CD1c-positive myeloid dendritic cell (primary cell): ENCODE measurements at regions not wholly inside any gene's neighbourhood (a gene's known extent, or its start where the extent isn't known, plus 50 kb on each side); places are given as distances from the start of the nearest gene placed in this dataset.
"Not testable (repeated sequence)": the region's sequence is repeated elsewhere in the genome, so short reads cannot be mapped to it uniquely, and the experiment has no call there.

Experiments
- DNase-seq: peaks from one replicate; pipeline ENCODE4 v3.0.0-alpha.2; 2016; ENCODE audit errors: extremely low spot score

DNA sequence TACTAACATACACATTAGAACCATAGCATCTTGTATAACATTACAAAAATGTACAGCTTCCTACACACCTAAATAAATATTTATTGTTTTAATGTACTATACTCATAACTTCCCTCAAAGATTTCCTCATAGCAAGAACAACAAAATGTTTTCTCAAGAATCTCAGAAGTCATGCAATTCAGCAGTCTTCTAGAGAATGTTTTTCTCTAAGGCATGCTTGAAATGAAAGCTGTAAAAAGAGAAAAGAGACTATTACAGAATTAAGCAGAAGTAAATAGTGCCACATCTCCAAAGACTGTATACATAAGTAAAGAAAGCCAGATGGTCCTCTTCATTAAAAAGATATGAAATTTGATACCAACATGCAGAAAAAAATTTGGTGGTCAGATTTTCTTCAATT, 672.2 kb downstream of the EPM2A start:
- no peak for DNase-seq

DNA sequence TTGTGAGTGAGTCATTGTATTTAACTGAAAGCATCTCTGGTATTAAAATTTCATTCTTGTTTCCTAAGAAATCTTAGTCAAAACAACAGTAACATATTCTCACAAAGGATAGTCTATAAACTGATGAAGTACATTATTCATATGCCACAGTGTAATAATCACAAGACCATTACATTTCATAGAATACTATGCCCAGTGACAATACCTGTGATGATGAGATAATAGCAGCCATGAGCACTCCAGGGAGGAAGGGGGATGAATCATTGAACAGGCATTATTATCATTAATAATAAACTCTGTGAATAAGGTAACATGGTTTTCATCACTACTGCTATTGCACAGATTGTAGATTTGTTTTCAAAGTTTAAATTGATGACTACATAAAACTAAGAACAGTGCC, 667.9 kb downstream of the EPM2A start:
- no peak for DNase-seq

DNA sequence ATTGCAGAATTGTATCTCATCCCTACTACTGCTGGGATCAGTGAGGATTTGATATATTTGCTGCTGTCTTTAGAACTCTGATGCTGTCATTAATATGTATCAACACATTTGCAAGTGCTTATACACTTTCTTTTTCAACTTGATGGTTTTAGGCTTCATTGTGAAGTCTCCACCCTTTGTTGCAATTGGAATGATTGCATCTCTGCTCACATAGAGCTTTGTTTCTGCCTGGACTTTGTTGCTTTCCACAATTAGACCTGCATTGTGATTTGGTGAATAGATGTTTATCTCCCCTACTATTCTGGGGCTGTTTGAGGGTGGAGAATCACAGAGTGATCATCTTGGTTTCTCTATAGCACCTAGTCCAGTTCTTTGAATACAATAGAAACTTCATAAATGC, 666.7 kb downstream of the EPM2A start:
- no peak for DNase-seq

DNA sequence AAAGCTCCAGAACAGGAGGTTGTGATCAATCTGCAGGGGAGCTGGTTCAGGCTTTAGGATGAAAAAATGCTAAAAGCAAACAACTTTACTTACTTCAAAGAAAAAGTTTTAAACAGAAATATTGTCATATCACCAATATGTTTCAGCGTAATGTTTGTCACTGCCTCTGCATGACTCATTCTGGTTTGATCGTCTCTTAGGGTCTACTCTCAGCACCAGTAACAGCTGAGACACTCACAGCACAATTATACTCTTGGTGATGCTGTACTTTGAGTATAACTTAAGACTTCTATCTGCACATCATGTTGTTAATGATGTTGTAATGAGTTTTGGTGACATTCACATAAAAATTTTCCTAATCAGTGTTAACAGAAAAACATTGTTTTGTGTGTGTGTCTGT, 665.4 kb downstream of the EPM2A start:
- DNase-seq: no peak

DNA sequence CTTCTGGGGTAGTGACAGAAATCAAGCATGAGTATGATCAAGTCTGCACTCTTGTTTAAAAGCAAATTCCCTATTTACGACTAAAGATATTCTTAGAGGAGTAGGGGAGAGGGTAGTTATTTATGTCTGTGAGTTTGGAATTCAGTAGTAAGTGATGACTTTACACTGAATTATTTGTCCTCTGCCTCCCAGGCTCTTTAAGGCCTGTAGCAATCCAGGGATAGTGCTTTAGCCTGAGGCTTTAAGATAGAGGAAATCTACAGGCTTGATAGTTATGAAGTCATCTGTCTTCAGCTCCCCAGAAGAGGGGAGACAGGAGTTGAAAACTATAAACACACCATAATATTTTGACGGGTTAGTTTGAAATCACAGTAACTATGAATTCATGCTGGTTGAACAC, 664.5 kb downstream of the EPM2A start:
- no peak for DNase-seq

DNA sequence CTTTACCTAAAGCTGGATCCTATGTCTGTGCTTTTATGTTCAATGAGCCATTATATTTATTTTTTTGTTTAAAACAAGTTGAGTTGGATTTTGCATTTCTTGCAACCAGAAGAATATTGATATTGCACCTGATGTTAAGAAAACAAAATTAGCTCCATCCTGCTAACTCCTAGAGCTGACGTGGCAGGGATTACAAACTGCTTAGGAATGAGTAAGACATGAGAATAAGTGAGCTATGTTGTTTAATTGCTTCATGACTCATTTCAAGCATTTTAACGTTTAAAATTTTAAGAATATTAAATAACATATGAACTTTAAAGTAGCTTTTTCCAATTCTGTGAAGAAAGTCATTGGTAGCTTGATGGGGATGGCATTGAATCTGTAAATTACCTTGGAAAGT, 663.5 kb downstream of the EPM2A start:
- no peak for DNase-seq

DNA sequence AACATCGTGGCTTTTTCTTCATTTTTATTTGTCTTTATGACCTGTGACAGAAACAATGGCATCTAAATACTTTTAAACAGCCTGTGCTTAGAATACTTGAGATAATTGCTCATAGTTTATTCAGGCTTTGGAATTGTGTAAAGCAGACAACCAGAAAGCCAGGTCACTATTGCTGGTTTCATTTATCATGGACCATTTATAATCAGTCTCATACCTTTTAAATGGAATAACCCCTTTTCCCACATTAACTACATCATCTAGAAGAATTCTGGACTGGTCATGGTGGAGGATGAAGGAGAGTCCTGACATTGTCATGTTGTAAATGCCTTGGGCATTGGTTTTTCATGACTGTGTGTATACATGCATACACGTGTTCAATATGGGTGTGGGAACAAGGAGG, 661.5 kb downstream of the EPM2A start:
- DNase-seq: no peak

DNA sequence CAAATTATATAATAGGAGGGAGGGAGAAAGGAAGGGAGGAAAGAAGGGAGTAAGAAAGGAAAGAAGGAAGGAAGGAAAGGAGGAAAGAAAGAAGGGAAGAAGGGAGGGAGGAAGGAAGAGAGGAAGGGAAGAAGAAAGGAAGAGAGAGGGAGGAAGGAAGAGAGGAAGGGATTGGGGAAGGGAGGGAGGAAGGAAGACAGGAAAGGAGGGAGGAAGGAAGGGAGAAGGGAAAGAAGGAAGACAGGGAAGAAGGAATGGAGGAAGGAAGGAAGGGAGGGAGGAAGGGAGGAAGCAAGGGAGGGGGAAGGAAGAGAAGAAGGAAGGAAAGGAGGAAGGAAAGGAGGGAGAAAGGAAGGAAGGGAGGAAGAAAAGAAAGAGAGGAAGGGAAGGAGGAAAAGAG, 660.5 kb downstream of the EPM2A start:
- DNase-seq: no peak

DNA sequence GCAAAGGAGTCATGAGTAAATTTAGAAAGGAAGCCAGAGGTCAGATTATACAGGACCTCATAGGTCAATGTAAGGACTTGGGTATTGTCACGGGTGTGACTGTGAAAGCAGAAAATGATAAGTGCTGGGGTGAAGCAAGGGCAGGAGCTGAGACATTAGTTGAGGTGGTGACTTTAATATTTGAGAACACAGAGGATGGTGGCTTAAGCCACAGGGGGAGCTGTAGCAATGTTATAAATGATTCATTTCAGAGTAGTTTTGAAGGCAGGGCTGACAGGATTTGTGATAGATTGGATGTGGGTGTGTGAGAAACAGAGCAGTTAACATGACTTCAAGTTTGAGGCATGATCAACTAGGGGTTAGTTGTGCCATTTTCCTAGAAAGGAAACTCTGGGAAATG, 659.9 kb downstream of the EPM2A start:
- DNase-seq: no peak

DNA sequence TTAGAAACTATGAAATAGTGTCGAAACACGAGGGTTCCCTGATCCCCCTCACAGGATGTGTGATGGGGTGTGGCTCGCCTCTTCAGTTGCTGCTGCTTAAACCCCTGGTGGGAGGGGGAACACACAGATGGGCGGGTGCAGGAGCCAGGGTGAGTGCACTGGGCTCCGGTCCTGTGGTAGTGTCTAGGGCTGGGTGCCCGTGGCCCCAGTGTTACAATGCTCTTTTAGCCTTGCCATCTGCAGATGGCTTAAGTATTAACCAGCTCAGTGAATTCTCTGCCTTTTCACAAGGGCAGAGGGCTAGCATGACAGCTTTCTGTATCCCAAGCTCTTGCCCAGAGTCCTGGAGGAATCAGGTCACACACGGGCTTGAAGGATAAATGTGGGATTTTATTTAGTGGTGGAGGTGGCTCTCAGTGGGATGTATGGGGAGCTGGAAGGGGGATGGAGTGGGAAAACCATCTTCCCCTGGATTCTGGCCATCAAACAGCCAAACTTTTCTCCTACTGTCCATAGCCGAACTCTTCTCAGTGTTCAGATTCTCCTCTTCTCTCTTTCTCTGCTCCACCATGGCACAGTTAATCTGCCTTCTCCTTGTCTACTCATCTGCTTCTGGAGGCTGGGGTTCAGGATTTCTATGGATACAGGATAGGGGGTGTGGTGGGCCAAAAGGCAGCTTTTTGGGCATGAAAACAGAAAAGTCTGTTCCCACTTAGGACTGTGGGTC, 659.0 kb downstream of the EPM2A start:
- no peak for DNase-seq

DNA sequence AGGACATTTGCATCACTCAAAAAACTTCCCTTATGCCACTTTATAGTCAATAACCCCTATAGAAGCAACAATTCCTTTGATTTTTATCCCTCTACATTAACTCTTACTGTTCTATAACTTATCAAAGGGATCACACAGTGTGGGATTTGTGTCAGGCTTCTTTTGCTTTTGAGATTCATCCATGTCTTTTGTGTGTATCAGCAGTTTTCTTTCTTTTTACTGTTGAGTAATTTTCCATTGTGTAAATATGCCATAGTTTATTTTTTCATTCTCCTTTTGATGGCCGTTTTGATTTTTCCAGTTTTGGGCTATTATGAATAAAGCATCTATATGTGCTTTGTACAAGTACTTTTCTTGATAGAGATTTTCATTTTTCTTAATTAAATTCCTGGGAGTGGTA, 657.9 kb downstream of the EPM2A start:
- DNase-seq: no peak

DNA sequence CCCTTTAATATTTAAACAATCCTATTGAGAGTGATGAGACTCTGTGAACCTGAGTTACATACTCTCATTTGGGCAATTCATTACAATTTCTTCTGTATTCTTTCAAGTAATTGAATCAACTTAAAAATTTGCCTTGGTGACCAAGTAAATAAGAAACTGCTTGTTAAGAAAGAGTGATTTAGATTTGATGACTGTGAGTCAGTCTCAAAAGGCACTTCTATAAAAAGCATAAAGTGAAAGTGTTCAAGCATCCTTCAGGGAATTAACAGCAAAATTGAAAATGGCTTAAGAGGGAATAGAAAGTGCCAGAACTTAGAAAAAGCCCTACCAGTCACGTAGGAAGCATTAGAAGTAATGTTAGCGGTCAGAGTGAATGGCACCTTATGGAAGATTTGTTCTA, 654.7 kb downstream of the EPM2A start:
- no peak for DNase-seq

DNA sequence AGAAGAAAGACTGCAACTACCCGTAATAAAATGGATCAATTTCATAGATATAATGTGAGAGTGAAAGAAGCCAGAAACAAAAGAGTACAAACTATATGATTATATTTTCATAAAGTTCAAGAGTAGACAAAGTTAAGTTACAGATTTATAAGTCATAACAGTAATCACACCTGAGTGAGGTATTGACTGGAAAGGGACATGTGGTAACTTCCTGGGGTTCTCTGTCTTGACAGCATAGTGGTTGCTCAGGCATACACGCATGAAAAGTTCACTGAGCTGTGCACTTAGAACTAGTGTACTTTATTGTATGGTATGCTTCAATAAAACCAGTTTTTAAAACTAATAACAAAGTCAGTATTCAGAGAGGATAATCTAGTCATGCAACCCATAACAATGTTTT, 653.6 kb downstream of the EPM2A start:
- DNase-seq: no peak

DNA sequence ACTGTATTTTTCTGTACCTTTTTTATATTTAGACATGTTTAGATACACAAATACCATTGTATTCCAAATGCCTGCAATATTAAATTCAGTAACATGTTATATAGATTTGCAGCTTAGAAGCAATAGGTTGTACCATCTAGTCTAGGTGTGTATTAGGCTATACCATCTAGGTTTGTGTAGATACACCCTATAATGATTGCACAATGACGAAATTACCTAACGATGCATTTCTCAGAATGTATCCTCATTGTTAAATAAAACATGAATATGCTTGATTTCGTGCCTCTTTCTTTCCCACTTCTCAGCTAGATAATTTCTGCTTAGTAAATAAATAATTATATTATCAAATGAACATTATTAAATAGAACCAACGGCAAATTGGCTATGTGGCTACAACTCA, 653.0 kb downstream of the EPM2A start:
- DNase-seq: no peak

DNA sequence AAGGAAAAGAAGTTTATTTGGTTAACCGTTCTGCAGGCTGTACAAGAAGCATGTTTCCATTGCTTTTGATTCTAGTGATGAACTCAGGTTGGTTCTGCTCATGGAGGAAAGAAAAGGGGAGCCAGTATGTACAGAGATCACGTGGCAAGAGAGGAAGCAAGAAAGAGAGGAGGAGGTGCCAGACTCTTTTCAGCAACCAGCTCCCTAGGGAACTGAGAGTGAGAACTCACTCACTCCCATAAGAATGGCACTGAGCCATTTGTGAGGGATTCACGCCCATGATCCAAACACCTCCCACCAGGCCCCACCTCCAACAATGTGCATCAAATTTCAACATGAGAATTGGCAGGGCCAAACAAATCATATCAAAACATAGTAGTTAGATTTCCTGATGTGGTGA, 649.1 kb downstream of the EPM2A start:
- peak; percentile 24 for DNase-seq

DNA sequence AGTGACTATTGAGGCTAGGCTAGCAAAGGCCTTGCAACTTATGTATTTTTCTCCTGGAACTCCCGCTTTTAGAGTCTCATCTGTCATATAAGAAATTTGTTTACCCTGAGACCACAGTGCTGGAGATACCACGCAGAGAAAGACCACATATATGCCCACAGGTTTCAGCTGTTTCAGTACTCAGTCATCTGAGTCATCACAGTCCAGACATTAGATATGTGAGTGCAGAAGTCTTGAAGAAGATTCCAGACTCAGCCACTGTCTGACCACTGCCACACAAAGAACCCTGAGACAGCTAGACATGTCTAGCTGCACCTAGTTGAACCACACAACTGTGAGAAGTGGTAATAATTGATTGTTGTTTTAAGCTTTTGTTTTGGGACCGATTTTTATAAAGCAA, 648.3 kb downstream of the EPM2A start:
- DNase-seq: no peak

DNA sequence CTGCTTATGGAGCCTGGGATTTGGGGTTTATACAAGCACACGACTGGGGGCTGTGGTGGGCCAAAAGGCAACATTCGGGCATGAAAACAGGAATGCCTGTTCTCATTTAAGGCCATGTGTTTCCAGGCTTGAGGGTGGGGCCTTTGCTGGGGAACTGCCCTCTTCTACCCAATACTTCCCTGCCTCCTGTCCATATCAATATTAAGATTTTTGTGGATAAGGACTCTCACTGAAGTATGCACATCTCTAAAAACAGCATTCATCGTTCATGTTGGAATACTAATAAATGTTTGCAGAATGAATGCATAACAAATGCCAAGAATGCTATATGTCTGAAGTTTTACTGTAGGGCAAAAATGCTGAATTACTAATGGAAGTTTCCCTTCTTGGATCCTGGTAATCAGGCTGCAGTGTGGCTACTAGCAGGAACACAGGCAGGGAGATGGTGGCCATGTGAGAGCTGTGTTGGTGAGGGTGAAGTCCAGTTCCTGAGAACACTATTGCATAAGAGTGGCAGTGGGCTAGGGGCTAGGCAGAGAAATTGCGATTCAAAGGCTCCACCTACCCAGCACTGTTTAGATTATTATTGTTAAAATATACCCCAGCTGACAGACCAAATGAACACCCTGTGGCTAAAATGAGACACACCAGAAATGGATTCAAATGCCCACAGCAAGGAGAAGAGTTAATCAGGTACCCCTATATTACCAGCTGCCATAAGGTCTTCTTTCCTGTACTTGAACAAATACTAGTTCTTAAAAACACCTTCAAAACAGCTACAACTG, 644.3 kb downstream of the EPM2A start:
- DNase-seq: no peak

DNA sequence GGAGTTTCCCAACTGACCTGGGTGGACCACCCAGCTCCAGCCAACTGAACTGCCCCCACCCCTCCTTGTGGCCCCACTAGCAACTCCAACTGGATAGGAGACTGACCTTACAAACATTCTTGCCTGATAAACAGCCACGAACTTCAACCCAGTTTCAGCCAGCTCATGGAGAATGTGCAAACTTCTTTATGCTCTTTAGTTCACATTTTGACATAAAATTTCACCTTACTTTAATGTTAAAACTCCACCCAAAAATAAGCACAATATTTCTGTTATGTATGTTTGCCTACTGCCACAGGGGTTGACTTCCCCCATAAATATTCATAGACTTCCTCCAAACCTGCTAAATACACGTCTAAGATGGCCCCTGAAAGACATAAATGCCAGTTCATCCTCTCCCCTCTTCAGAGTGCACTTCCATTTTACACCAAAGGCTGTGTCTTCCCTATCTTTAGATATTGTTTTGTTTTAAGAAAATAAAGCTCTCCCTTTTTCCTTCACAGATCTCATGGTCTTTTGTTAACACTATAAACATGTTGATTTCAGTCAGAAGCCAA, 643.7 kb downstream of the EPM2A start:
- DNase-seq: no peak

DNA sequence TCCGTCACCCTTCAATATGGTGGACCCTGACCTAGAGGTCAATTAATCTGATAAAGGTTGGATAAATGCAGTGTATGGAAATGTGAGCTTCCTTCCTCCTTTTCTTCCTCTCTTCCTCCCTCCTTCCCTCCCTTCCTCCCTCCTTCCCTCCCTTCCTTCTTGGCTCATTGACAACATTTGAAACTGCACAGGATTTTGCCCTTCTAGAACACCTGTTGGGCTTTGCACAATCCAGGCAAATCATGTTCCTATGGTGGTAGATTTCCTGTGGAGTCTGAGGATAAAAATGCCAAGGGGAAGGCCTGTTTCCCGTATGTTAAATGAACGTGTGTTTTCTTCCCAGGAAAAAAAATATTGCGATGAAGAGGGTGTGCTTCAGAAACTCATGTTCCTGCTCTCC, 642.8 kb downstream of the EPM2A start:
- DNase-seq: no peak

DNA sequence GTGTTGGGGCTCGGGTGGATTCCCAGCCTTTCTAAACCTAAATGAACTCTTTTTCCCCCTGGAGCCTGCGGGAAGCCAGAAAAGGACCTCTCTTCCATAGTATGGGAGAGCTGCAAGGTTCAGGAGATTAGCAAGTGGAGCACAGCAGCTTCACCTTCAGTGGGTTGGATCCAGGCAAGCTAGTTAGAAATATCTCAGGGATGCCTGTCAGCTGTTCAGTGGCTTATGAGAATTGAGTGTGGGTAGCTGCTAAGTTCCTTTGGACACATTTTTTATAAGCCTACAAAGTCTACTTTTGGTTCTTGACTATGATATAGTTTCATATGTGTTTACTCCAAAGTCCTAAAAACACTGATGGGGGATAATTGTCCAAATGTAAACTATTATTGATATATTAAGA, 642.1 kb downstream of the EPM2A start:
- DNase-seq: no peak

DNA sequence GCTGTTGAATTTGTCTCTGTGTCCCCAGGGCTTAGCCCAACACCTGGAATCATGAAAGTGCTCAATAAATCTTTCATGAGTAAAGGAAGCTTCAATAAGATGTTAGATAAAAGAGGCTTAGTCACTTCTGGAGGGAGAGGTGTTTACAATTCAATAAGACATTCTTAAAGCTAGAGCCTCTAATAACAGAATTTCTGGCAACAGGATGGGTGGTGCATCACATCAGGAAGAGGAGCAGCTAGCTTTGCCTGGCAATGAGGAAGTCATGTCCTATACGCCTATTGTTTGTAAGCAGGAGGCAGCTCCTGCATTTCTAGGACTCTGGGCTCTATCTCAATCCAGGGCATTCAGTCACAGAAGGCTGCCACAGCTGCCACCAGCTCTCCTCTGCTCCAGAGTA, 638.5 kb downstream of the EPM2A start:
- no peak for DNase-seq

DNA sequence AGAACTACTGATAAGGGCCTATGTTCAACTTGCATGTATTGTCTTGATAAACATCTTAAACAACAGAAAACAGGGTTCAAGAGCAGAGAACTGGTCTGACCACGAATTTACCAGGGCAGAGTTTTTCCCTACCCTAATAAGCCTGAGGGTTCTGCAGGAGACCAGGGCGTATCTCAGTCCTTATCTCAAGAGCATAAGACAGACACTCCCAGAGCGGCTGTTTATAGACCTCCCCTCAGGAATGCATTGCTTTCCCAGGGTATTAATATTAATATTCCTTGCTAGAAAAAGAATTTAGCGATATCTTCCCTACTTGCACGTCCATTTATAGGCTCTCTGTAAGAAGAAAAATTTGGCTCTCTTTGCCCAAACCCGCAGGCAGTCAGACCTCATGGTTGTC, 637.2 kb downstream of the EPM2A start:
- not testable (repeated sequence) for DNase-seq

DNA sequence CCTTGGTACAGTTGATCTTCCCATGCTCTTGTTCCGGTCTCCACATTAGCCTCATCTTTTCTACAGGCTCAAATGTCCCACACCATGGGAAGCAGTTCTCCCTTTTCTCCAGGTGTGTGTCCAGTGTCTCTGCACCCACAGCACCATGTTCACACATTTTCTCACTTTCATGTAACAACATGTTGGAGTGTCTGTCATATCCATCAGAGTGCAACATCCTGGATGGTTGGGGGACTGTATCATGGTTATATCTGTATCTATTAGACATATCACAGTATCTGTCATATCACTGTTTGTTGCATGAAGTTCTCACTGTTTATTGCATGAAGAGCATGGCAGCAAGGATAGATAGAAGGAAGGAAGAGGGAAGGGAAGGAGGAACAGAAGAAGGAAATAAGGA, 635.6 kb downstream of the EPM2A start:
- no peak for DNase-seq
